ENCODE measurements at regions not wholly inside any gene's neighbourhood (a gene's known extent, or its start where the extent isn't known, plus 50 kb on each side); places are given as distances from the start of the nearest gene placed in this dataset.

DNA sequence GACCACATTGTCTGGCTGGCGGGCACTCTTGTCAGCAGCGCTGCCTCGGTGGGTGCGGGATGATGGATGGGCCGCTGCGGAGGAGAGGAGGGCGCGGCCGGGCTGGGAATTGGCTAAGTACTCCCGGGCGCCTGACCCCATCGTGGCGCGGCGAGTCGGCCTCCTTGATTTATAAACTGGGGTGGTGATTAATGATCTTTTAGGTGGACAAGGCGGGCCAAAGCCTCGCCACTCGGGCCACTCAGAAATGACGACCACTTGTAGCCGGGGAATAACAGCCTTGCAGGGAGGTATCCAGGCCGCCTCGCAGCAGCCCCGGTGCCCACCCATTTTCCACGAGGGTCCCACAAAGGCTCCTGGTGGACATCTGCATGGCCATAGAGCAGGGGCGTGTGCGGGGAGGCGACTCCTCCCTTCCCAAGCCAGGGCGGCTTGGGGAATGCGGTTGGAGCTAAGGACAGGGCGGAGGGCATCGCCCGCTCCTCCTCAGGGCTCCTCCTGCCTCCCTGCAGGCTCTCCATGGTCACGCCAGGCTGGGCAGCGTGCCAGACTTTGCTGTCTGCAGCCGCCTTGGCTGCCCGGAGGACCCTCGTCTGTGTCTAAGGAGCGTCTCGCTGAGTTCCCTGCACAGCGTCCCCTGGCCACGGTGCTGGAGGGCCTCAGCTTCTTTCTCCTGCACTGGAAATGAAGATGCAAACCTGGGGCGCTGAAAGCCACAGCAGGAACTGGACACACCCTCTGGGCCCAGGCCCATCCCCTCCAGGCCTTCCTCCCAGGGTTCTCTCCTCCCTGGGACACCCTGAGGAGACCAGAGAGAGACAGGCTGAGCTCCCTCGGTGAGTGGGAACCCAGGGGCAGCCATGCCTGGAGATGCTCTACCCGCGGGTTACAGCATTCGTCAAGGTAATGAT, 287.4 kb upstream of the IRX4 start:
- no peak for TF ChIP-seq POLR2AphosphoS5 (IDR thresholded peaks at IDR 0.05)
- no peak for TF ChIP-seq TAF1 (IDR thresholded peaks at IDR 0.05; ENCODE audit: low read depth)
- no peak for TF ChIP-seq EP300 (conservative IDR thresholded peaks at IDR 0.05; ENCODE audit: poor library complexity, severe bottlenecking)
- no peak for TF ChIP-seq SMC3 (conservative IDR thresholded peaks at IDR 0.05; ENCODE audit: poor library complexity)
- no peak for TF ChIP-seq MXI1 (conservative IDR thresholded peaks at IDR 0.05; ENCODE audit: poor library complexity, severe bottlenecking)
- TF ChIP-seq RAD21 (conservative IDR thresholded peaks at IDR 0.05) = no peak
- TF ChIP-seq EZH2 (IDR thresholded peaks at IDR 0.05; ENCODE audit: borderline replicate concordance, insufficient read depth, low read length, poor library complexity, severe bottlenecking) = no peak
- TF ChIP-seq CTCF (IDR thresholded peaks at IDR 0.05; ENCODE audit: poor library complexity, severe bottlenecking) = no peak
- TF ChIP-seq, protein P1, sequence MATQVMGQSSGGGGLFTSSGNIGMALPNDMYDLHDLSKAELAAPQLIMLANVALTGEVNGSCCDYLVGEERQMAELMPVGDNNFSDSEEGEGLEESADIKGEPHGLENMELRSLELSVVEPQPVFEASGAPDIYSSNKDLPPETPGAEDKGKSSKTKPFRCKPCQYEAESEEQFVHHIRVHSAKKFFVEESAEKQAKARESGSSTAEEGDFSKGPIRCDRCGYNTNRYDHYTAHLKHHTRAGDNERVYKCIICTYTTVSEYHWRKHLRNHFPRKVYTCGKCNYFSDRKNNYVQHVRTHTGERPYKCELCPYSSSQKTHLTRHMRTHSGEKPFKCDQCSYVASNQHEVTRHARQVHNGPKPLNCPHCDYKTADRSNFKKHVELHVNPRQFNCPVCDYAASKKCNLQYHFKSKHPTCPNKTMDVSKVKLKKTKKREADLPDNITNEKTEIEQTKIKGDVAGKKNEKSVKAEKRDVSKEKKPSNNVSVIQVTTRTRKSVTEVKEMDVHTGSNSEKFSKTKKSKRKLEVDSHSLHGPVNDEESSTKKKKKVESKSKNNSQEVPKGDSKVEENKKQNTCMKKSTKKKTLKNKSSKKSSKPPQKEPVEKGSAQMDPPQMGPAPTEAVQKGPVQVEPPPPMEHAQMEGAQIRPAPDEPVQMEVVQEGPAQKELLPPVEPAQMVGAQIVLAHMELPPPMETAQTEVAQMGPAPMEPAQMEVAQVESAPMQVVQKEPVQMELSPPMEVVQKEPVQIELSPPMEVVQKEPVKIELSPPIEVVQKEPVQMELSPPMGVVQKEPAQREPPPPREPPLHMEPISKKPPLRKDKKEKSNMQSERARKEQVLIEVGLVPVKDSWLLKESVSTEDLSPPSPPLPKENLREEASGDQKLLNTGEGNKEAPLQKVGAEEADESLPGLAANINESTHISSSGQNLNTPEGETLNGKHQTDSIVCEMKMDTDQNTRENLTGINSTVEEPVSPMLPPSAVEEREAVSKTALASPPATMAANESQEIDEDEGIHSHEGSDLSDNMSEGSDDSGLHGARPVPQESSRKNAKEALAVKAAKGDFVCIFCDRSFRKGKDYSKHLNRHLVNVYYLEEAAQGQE (IDR thresholded peaks at IDR 0.05; ENCODE audit: borderline replicate concordance) = no peak
- no peaks in the 10 kb centered on the region for H3K79me2 ChIP-seq (replicated peaks; ENCODE audit: insufficient read depth, low read length)
- no peak overlapping the region for H2AFZ ChIP-seq (ENCODE audit: low read depth, low read length)

DNA sequence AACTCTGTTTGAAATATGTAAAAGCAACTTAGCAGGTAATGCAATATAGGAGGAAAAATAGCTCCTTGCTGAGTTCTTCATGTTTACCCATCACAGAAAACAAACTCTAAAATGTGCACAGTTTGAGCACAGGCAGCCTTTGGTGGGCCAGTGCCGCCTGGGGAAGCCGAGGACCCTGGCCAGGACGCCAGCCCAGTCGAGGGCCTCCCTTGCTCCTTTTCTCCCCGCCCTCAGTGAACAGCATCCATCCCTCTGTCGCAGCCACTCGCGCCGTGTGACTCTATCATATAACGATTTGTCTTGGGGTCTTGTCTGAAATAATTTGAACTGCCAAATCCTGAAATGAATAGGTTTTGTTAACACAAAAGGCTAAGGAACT, 286.7 kb upstream of the IRX4 start:
- no peak overlapping the region for H3K27ac ChIP-seq (ENCODE audit: low read length)
- H3K9ac ChIP-seq (ENCODE audit: low read length) = no peak overlapping the region
- H3K9me3 ChIP-seq (ENCODE audit: low read length) = no peaks in the 10 kb centered on the region
- no peak overlapping the region for H3K4me3 ChIP-seq (ENCODE audit: low read length)
- H3K36me3 ChIP-seq (ENCODE audit: insufficient read depth, low read length) = no peaks in the 10 kb centered on the region
- no peaks in the 10 kb centered on the region for H3K9me2 ChIP-seq (ENCODE audit: insufficient read depth, low read length)
- no peak overlapping the region for H3K4me2 ChIP-seq (ENCODE audit: low read length)
- H3K79me2 ChIP-seq (replicated peaks; ENCODE audit: insufficient read depth, low read length) = no peaks in the 10 kb centered on the region
- no peak overlapping the region for H2AFZ ChIP-seq (ENCODE audit: low read depth, low read length)
- H3K27me3 ChIP-seq (ENCODE audit: insufficient read depth, low read depth, low read length) = no peaks in the 10 kb centered on the region
- TF ChIP-seq TAF1 (IDR thresholded peaks at IDR 0.05; ENCODE audit: low read depth) = no peak
- TF ChIP-seq EP300 (conservative IDR thresholded peaks at IDR 0.05; ENCODE audit: poor library complexity, severe bottlenecking) = no peak
- no peak for TF ChIP-seq SMC3 (conservative IDR thresholded peaks at IDR 0.05; ENCODE audit: poor library complexity)
- no peak for TF ChIP-seq MXI1 (conservative IDR thresholded peaks at IDR 0.05; ENCODE audit: poor library complexity, severe bottlenecking)
- no peak for TF ChIP-seq EZH2 (IDR thresholded peaks at IDR 0.05; ENCODE audit: borderline replicate concordance, insufficient read depth, low read length, poor library complexity, severe bottlenecking)
- no peak for TF ChIP-seq POLR2AphosphoS5 (IDR thresholded peaks at IDR 0.05)
- H4K20me1 ChIP-seq (ENCODE audit: insufficient read depth) = no peaks in the 10 kb centered on the region
- H3F3A ChIP-seq (ENCODE audit: insufficient read depth, low read length, poor library complexity, severe bottlenecking) = no peaks in the 10 kb centered on the region

More for the DNA sequence above, 287.4 kb upstream of the IRX4 start:
- no peaks in the 10 kb centered on the region for H3K36me3 ChIP-seq (ENCODE audit: insufficient read depth, low read length)
- H3F3A ChIP-seq (ENCODE audit: insufficient read depth, low read length, poor library complexity, severe bottlenecking) = no peaks in the 10 kb centered on the region
- H3K4me2 ChIP-seq (ENCODE audit: low read length) = no peak overlapping the region
- H3K27me3 ChIP-seq (ENCODE audit: insufficient read depth, low read depth, low read length) = no peaks in the 10 kb centered on the region
- no peak overlapping the region for H3K4me3 ChIP-seq (ENCODE audit: low read length)
- H4K20me1 ChIP-seq (ENCODE audit: insufficient read depth) = no peaks in the 10 kb centered on the region
- no peak overlapping the region for H3K27ac ChIP-seq (ENCODE audit: low read length)
- H3K9me2 ChIP-seq (ENCODE audit: insufficient read depth, low read length) = no peaks in the 10 kb centered on the region
- H3K9ac ChIP-seq (ENCODE audit: low read length) = no peak overlapping the region
- no peaks in the 10 kb centered on the region for H3K9me3 ChIP-seq (ENCODE audit: low read length)

Data from neural cell (in vitro differentiated cells).